ENCODE measurements at regions not wholly inside any gene's neighbourhood (a gene's known extent, or its start where the extent isn't known, plus 50 kb on each side); places are given as distances from the start of the nearest gene placed in this dataset.

DNA sequence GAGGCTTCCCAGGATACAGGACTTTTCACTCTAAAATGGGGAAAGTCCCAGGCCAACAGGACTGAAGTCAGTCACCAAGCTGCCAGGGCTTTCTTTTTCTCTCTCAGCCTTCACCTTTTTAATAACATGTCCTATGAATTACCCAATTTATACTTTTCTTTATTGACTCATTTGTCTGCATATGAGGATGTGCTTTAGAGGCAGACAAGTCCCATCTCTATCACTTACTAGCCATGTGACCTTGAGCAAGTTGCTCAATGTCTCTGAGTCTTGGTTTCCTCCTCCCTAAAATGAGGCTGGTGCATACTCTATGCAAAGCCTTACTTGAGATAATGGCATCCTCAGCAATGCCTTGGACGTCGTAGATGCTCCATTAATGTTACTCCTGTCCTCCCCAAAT lies 98.1 kb upstream of the TMPO start:
- H3K56ac ChIP-seq (ENCODE audit: insufficient read length, low read depth, low read length) = no peak overlapping the region
- Mint-ChIP-seq H3K36me3 (ENCODE audit: insufficient read depth in 1 of 3, low read depth in 3 of 3) (no peaks in the 10 kb centered on the region), H3K9me3 (peaks cover 0 to 3% of the 10 kb centered on the region in 2 experiments; a peak in 1 of 5 replicates), H3K27ac (no peak overlapping the region), H3K4me3 (no peak overlapping the region), H3K27me3 (ENCODE audit: low read depth) (no peaks in the 10 kb centered on the region), H3K4me1 (peaks cover 26 to 31% of the 10 kb centered on the region in 2 experiments)
- no CpG with 5 or more reads among the region's 2 CpGs for WGBS (ENCODE audit: extremely low coverage, insufficient read length, low lambda C conversion rate)
- H3K4ac ChIP-seq (ENCODE audit: low read depth, low read length) = no peak overlapping the region
- H4K20me1 ChIP-seq (ENCODE audit: control insufficient read depth, insufficient read depth, insufficient read length) = no peaks in the 10 kb centered on the region
- H4K91ac ChIP-seq (ENCODE audit: insufficient read length, low read depth, low read length) = no peak overlapping the region
- no peak overlapping the region for H2BK12ac ChIP-seq (ENCODE audit: insufficient read length, low read depth, low read length)
- peaks cover 9% of the 10 kb centered on the region for H3K4me1 ChIP-seq (ENCODE audit: insufficient read depth, low read length)
- no peak overlapping the region for H3K23ac ChIP-seq (ENCODE audit: insufficient read length, low read depth, low read length)
- H3K4me2 ChIP-seq (ENCODE audit: insufficient read depth, insufficient read length, low read length) = no peak overlapping the region
- H2BK15ac ChIP-seq (ENCODE audit: low read depth, low read length) = no peak overlapping the region
- H3K79me2 ChIP-seq (ENCODE audit: insufficient read depth, low read length) = no peaks in the 10 kb centered on the region
- H3K27ac ChIP-seq (ENCODE audit: insufficient read length, low read depth, low read length) = no peak overlapping the region
- H3K14ac ChIP-seq (ENCODE audit: insufficient read depth, low read length) = no peak overlapping the region
- DNase-seq = no peak
- H4K8ac ChIP-seq (replicated peaks; ENCODE audit: insufficient read length, low read depth, low read length) = no peak overlapping the region
- H3K23me2 ChIP-seq (ENCODE audit: insufficient read length, low read depth, low read length, poor library complexity, severe bottlenecking) = no peaks in the 10 kb centered on the region
- no peaks in the 10 kb centered on the region for H3K79me1 ChIP-seq (ENCODE audit: insufficient read depth, low read depth, low read length, poor library complexity, severe bottlenecking)
- no peak overlapping the region for H3K9ac ChIP-seq (ENCODE audit: extremely low read depth, insufficient read length, low read length)
- H2AFZ ChIP-seq (ENCODE audit: low read length) = no peak overlapping the region
- H3K18ac ChIP-seq (ENCODE audit: insufficient read length, low read depth, low read length) = no peak overlapping the region
- no peak overlapping the region for H3T11ph ChIP-seq (ENCODE audit: low read length)
- H4K5ac ChIP-seq (ENCODE audit: insufficient read length, low read depth, low read length) = no peak overlapping the region
- no peak overlapping the region for H2BK20ac ChIP-seq (ENCODE audit: low read depth, low read length, poor library complexity, severe bottlenecking)
- TF ChIP-seq, protein P1, sequence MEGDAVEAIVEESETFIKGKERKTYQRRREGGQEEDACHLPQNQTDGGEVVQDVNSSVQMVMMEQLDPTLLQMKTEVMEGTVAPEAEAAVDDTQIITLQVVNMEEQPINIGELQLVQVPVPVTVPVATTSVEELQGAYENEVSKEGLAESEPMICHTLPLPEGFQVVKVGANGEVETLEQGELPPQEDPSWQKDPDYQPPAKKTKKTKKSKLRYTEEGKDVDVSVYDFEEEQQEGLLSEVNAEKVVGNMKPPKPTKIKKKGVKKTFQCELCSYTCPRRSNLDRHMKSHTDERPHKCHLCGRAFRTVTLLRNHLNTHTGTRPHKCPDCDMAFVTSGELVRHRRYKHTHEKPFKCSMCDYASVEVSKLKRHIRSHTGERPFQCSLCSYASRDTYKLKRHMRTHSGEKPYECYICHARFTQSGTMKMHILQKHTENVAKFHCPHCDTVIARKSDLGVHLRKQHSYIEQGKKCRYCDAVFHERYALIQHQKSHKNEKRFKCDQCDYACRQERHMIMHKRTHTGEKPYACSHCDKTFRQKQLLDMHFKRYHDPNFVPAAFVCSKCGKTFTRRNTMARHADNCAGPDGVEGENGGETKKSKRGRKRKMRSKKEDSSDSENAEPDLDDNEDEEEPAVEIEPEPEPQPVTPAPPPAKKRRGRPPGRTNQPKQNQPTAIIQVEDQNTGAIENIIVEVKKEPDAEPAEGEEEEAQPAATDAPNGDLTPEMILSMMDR (conservative IDR thresholded peaks at IDR 0.05) = no peak
- H3K9me3 ChIP-seq (ENCODE audit: control insufficient read depth, low read depth, low read length) = no peaks in the 10 kb centered on the region
- H2BK5ac ChIP-seq (ENCODE audit: insufficient read length, low read length) = no peak overlapping the region
- H3K27me3 ChIP-seq (ENCODE audit: insufficient read depth, low read length) = no peaks in the 10 kb centered on the region
- no peak overlapping the region for H2AK5ac ChIP-seq (ENCODE audit: insufficient read length, low read length)
- no peak overlapping the region for H2BK120ac ChIP-seq (ENCODE audit: low read depth, low read length, poor library complexity, severe bottlenecking)

Data from H9 (cell line).